ENCODE measurements at regions not wholly inside any gene's neighbourhood (a gene's known extent, or its start where the extent isn't known, plus 50 kb on each side); places are given as distances from the start of the nearest gene placed in this dataset.

- TF ChIP-seq CTCF (IDR thresholded peaks at IDR 0.05) (no peak), POLR2AphosphoS5 (IDR thresholded peaks at IDR 0.05) (no peak), POLR2A (IDR thresholded peaks at IDR 0.05) (no peak)
Observed at GRCh38 chr2:117723483-117723882, 91.0 kb upstream of the DDX18 start.
